Esophagus muscularis mucosa (tissue), 4 donors: ENCODE measurements at regions not wholly inside any gene's neighbourhood (a gene's known extent, or its start where the extent isn't known, plus 50 kb on each side); places are given as distances from the start of the nearest gene placed in this dataset.

Experiments
- CTCF ChIP-seq, 3 experiments: fragments of 200-600 bp in 2 of 3; fragments of 450-650 bp in 1 of 3; sonication (generic) in 2 of 3; IDR thresholded peaks; one replicate each; pipeline ENCODE4 v1.5.1; 2017 to 2019; ENCODE audit warnings: antibody characterized with exemption in 3 of 3, mild to moderate bottlenecking in 2 of 3, moderate library complexity in 1 of 3
- EP300 ChIP-seq: sonication (generic); formaldehyde crosslinking; IDR thresholded peaks from one replicate; pipeline ENCODE4 v1.6.1; 2017; ENCODE audit warnings: antibody characterized with exemption
- POLR2AphosphoS5 ChIP-seq, 2 donors: sonication (generic); formaldehyde crosslinking; IDR thresholded peaks; one replicate each; pipeline ENCODE4 v1.6.1; 2017; ENCODE audit warnings: antibody characterized with exemption in 2 of 2

DNA sequence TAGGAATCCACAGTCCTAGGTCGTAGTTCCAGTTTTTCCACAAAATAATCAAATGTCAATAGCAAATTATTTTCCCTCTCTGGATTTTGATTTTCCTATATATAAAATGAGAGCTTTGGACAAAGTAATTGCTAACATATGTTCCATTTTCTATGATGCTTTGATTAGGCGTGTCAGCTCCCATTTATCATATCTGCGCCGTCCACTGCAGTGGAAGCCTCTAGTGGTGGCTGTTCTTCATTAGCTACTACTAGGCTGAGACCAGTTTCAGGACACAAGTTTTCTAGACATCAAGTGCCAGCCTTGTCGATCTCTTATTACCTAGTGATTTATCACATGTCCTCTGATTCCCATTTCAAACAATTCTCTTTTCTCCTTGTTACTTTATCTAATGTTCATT, 271.5 kb downstream of the TUSC7 start:
- TF ChIP-seq CTCF (IDR thresholded peaks at IDR 0.05): no peak
- TF ChIP-seq POLR2AphosphoS5 (IDR thresholded peaks at IDR 0.05): no peak
- no peak for TF ChIP-seq EP300
